NB4 (cell line): ENCODE measurements at regions not wholly inside any gene's neighbourhood (a gene's known extent, or its start where the extent isn't known, plus 50 kb on each side); places are given as distances from the start of the nearest gene placed in this dataset.

Source experiments
- DNase-seq: peaks from one replicate; pipeline ENCODE4 v3.0.0; 2010; ENCODE audit warnings: low read depth
- H3K4me3 ChIP-seq: one replicate; pipeline ENCODE4 v1.5.1; 2011; ENCODE audit warnings: mild to moderate bottlenecking, low read depth, low read length, moderate library complexity
- CTCF ChIP-seq: IDR thresholded peaks from one replicate; pipeline ENCODE4 v1.5.1; 2012; ENCODE audit warnings: low read depth, low read length
- MAX ChIP-seq: IDR thresholded peaks from 2 replicates; pipeline ENCODE4 v1.6.1; 2011; ENCODE audit warnings: low read depth, low read length
- MYC ChIP-seq: IDR thresholded peaks from 2 replicates; pipeline ENCODE4 v1.6.1; 2011; ENCODE audit warnings: low read depth, low read length
- POLR2A ChIP-seq: IDR thresholded peaks from 2 replicates; pipeline ENCODE4 v1.6.1; 2011; ENCODE audit warnings: mild to moderate bottlenecking; ENCODE audit not compliant: insufficient read length; ENCODE audit errors: extremely low read depth

GRCh38 chr5:125011014-125011413 is 264.6 kb upstream of the ZNF608 start:
- no peak overlapping the region for H3K4me3 ChIP-seq
- DNase-seq, result no peak
- TF ChIP-seq MYC (no peak), MAX (no peak), POLR2A (no peak), CTCF (no peak)

- no peak overlapping the region for H3K4me3 ChIP-seq
- no peak for TF ChIP-seq MYC
- no peak for TF ChIP-seq POLR2A
- no peak for TF ChIP-seq MAX
- no peak for TF ChIP-seq CTCF
- no peak for DNase-seq
These were observed 265.0 kb upstream of the ZNF608 start for GRCh38 chr5:125011419-125011818.

GRCh38 chr5:125011947-125012346 is 265.5 kb upstream of the ZNF608 start:
- TF ChIP-seq MAX (no peak), MYC (no peak), POLR2A (no peak), CTCF (no peak)
- no peak for DNase-seq
- H3K4me3 ChIP-seq, result no peak overlapping the region

- DNase-seq, result no peak
- H3K4me3 ChIP-seq, result no peak overlapping the region
- TF ChIP-seq MAX (no peak), MYC (no peak), POLR2A (no peak), CTCF (no peak)
These were observed 266.4 kb upstream of the ZNF608 start for GRCh38 chr5:125012727-125013451.

- TF ChIP-seq MAX (no peak), MYC (no peak), POLR2A (no peak), CTCF (no peak)
- no peak for DNase-seq
- no peak overlapping the region for H3K4me3 ChIP-seq
These were observed 267.8 kb upstream of the ZNF608 start for GRCh38 chr5:125014202-125014601.
